Activated naive CD4-positive, alpha-beta T cell treated with anti-CD3 and anti-CD28 coated beads, Interleukin-2, amount 10 ng/mL, durations not matched to agents 7 days and 5 days (primary cell): ENCODE measurements at regions not wholly inside any gene's neighbourhood (a gene's known extent, or its start where the extent isn't known, plus 50 kb on each side); places are given as distances from the start of the nearest gene placed in this dataset.
"Not testable (repeated sequence)": the region's sequence is repeated elsewhere in the genome, so short reads cannot be mapped to it uniquely, and the experiment has no call there.

Experiments used
- CTCF ChIA-PET: fragments of 350-600 bp; sonication (Branson Sonifier 250); formaldehyde crosslinking; loops from one replicate; lab custom pipeline; 2021; ENCODE audit warnings: antibody characterized with exemption; lab: Charles Lee
- DNase-seq: peaks from one replicate; pipeline ENCODE4 v3.0.0-alpha.2; 2020
- H3K27ac Mint-ChIP-seq: one replicate; pipeline ENCODE4 v1.8.0; 2021; ENCODE audit warnings: mild to moderate bottlenecking, moderate library complexity, mixed read lengths
- H3K27me3 Mint-ChIP-seq: one replicate; pipeline ENCODE4 v1.8.0; 2021; ENCODE audit warnings: mild to moderate bottlenecking, mixed read lengths
- H3K36me3 Mint-ChIP-seq: one replicate; pipeline ENCODE4 v1.8.0; 2021; ENCODE audit warnings: mixed read lengths
- H3K4me1 Mint-ChIP-seq: one replicate; pipeline ENCODE4 v1.8.0; 2021; ENCODE audit warnings: mixed read lengths
- H3K4me3 Mint-ChIP-seq: one replicate; pipeline ENCODE4 v1.8.0; 2021; ENCODE audit warnings: mild to moderate bottlenecking, moderate library complexity, mixed read lengths
- H3K9me3 Mint-ChIP-seq: one replicate; pipeline ENCODE4 v1.8.0; 2021; ENCODE audit warnings: mixed read lengths

GRCh38 chr6:56820060-56820459, 134.8 kb upstream of the BEND6 start:
- CTCF ChIA-PET: no interaction called here

GRCh38 chr6:56819604-56820003, 135.3 kb upstream of the BEND6 start:
- H3K9me3 Mint-ChIP-seq: no peaks in the 10 kb centered on the region
- CTCF ChIA-PET: no interaction called here
- no peak overlapping the region for H3K27ac Mint-ChIP-seq
- no peak for DNase-seq
- H3K27me3 Mint-ChIP-seq: peaks cover 4% of the 10 kb centered on the region
- no peak overlapping the region for H3K4me3 Mint-ChIP-seq
- no peaks in the 10 kb centered on the region for H3K4me1 Mint-ChIP-seq
- no peaks in the 10 kb centered on the region for H3K36me3 Mint-ChIP-seq

More at GRCh38 chr6:56820060-56820459, 134.8 kb upstream of the BEND6 start:
- Mint-ChIP-seq H3K9me3 (no peaks in the 10 kb centered on the region), H3K4me3 (no peak overlapping the region), H3K36me3 (no peaks in the 10 kb centered on the region), H3K27ac (no peak overlapping the region), H3K4me1 (no peaks in the 10 kb centered on the region), H3K27me3 (peaks cover 5% of the 10 kb centered on the region)
- DNase-seq: no peak

GRCh38 chr6:56816370-56816769, 138.5 kb upstream of the BEND6 start:
- H3K27ac Mint-ChIP-seq: no peak overlapping the region
- H3K4me1 Mint-ChIP-seq: no peaks in the 10 kb centered on the region
- no peak overlapping the region for H3K4me3 Mint-ChIP-seq
- H3K27me3 Mint-ChIP-seq: no peaks in the 10 kb centered on the region
- DNase-seq: no peak
- H3K36me3 Mint-ChIP-seq: no peaks in the 10 kb centered on the region
- CTCF ChIA-PET: no interaction called here
- H3K9me3 Mint-ChIP-seq: no peaks in the 10 kb centered on the region

- Mint-ChIP-seq H3K27ac (no peak overlapping the region), H3K4me1 (no peaks in the 10 kb centered on the region), H3K4me3 (no peak overlapping the region), H3K9me3 (no peaks in the 10 kb centered on the region), H3K36me3 (no peaks in the 10 kb centered on the region), H3K27me3 (no peaks in the 10 kb centered on the region)
- no peak for DNase-seq
- CTCF ChIA-PET: no interaction called here
Measured at GRCh38 chr6:56815436-56815835, 139.5 kb upstream of the BEND6 start.

- Mint-ChIP-seq H3K36me3 (no peaks in the 10 kb centered on the region), H3K4me1 (no peaks in the 10 kb centered on the region), H3K27ac (no peak overlapping the region), H3K9me3 (no peaks in the 10 kb centered on the region), H3K4me3 (no peak overlapping the region), H3K27me3 (no peaks in the 10 kb centered on the region)
- DNase-seq: no peak
- CTCF ChIA-PET: no interaction called here
Measured at GRCh38 chr6:56814802-56815201, 140.1 kb upstream of the BEND6 start.

- Mint-ChIP-seq H3K9me3 (no peaks in the 10 kb centered on the region), H3K36me3 (no peaks in the 10 kb centered on the region), H3K4me1 (no peaks in the 10 kb centered on the region), H3K27ac (no peak overlapping the region), H3K27me3 (no peaks in the 10 kb centered on the region), H3K4me3 (no peak overlapping the region)
- no peak for DNase-seq
- CTCF ChIA-PET: no interaction called here
Measured at GRCh38 chr6:56814308-56814707, 140.6 kb upstream of the BEND6 start.

GRCh38 chr6:56812851-56813250, 142.1 kb upstream of the BEND6 start:
- H3K27ac Mint-ChIP-seq, H3K27me3 Mint-ChIP-seq, DNase-seq, CTCF ChIA-PET, H3K4me1 Mint-ChIP-seq, H3K36me3 Mint-ChIP-seq, H3K4me3 Mint-ChIP-seq, H3K9me3 Mint-ChIP-seq: not testable (repeated sequence)

GRCh38 chr6:56808871-56809359, 146.0 kb upstream of the BEND6 start:
- CTCF ChIA-PET: no interaction called here

GRCh38 chr6:56807989-56808337, 146.9 kb upstream of the BEND6 start:
- Mint-ChIP-seq H3K36me3 (no peaks in the 10 kb centered on the region), H3K9me3 (no peaks in the 10 kb centered on the region), H3K27me3 (peaks cover 5% of the 10 kb centered on the region), H3K4me3 (no peak overlapping the region), H3K27ac (no peak overlapping the region), H3K4me1 (no peaks in the 10 kb centered on the region)
- no peak for DNase-seq
- CTCF ChIA-PET: no interaction called here

More at GRCh38 chr6:56808871-56809359, 146.0 kb upstream of the BEND6 start:
- no peak for DNase-seq
- Mint-ChIP-seq H3K9me3 (no peaks in the 10 kb centered on the region), H3K27ac (no peak overlapping the region), H3K27me3 (peaks cover 5% of the 10 kb centered on the region), H3K4me1 (no peaks in the 10 kb centered on the region), H3K36me3 (no peaks in the 10 kb centered on the region), H3K4me3 (no peak overlapping the region)

GRCh38 chr6:56807326-56807988, 147.4 kb upstream of the BEND6 start:
- Mint-ChIP-seq H3K27ac (no peak overlapping the region), H3K4me1 (no peaks in the 10 kb centered on the region), H3K9me3 (no peaks in the 10 kb centered on the region), H3K27me3 (peaks cover 5% of the 10 kb centered on the region), H3K36me3 (no peaks in the 10 kb centered on the region), H3K4me3 (no peak overlapping the region)
- CTCF ChIA-PET: no interaction called here
- DNase-seq: no peak

GRCh38 chr6:56806368-56806767, 148.5 kb upstream of the BEND6 start:
- no peaks in the 10 kb centered on the region for H3K9me3 Mint-ChIP-seq
- no peaks in the 10 kb centered on the region for H3K4me1 Mint-ChIP-seq
- H3K27ac Mint-ChIP-seq: no peak overlapping the region
- no peak for DNase-seq
- CTCF ChIA-PET: no interaction called here
- no peaks in the 10 kb centered on the region for H3K36me3 Mint-ChIP-seq
- H3K4me3 Mint-ChIP-seq: no peak overlapping the region
- peaks cover 5% of the 10 kb centered on the region for H3K27me3 Mint-ChIP-seq

- CTCF ChIA-PET: no interaction called here
- Mint-ChIP-seq H3K27me3 (peaks cover 5% of the 10 kb centered on the region), H3K4me3 (no peak overlapping the region), H3K36me3 (no peaks in the 10 kb centered on the region), H3K27ac (no peak overlapping the region), H3K4me1 (no peaks in the 10 kb centered on the region), H3K9me3 (no peaks in the 10 kb centered on the region)
- no peak for DNase-seq
Measured at GRCh38 chr6:56804996-56805395, 149.9 kb upstream of the BEND6 start.

GRCh38 chr6:56803594-56803993, 151.3 kb upstream of the BEND6 start:
- CTCF ChIA-PET: no interaction called here
- no peak for DNase-seq
- H3K27me3 Mint-ChIP-seq: no peaks in the 10 kb centered on the region
- H3K36me3 Mint-ChIP-seq: no peaks in the 10 kb centered on the region
- no peak overlapping the region for H3K27ac Mint-ChIP-seq
- H3K4me1 Mint-ChIP-seq: no peaks in the 10 kb centered on the region
- H3K4me3 Mint-ChIP-seq: no peak overlapping the region
- no peaks in the 10 kb centered on the region for H3K9me3 Mint-ChIP-seq

- CTCF ChIA-PET: no interaction called here
- DNase-seq: no peak
- no peaks in the 10 kb centered on the region for H3K4me1 Mint-ChIP-seq
- H3K36me3 Mint-ChIP-seq: no peaks in the 10 kb centered on the region
- no peaks in the 10 kb centered on the region for H3K27me3 Mint-ChIP-seq
- H3K27ac Mint-ChIP-seq: no peak overlapping the region
- no peak overlapping the region for H3K4me3 Mint-ChIP-seq
- H3K9me3 Mint-ChIP-seq: no peaks in the 10 kb centered on the region
Measured at GRCh38 chr6:56802584-56802983, 152.3 kb upstream of the BEND6 start.

- H3K36me3 Mint-ChIP-seq: no peaks in the 10 kb centered on the region
- no peak overlapping the region for H3K27ac Mint-ChIP-seq
- no peaks in the 10 kb centered on the region for H3K4me1 Mint-ChIP-seq
- no peak overlapping the region for H3K4me3 Mint-ChIP-seq
- no peaks in the 10 kb centered on the region for H3K9me3 Mint-ChIP-seq
- CTCF ChIA-PET: no interaction called here
- no peak for DNase-seq
- no peaks in the 10 kb centered on the region for H3K27me3 Mint-ChIP-seq
Measured at GRCh38 chr6:56799989-56800388, 154.9 kb upstream of the BEND6 start.
